NCI-H2081 treated with DMSO at 0.1 percent for 48 hours (cell line): ENCODE measurements at regions not wholly inside any gene's neighbourhood (a gene's known extent, or its start where the extent isn't known, plus 50 kb on each side); places are given as distances from the start of the nearest gene placed in this dataset.

Experiments used
- DNase-seq: peaks from one replicate; lab custom pipeline; 2025; lab: John Stamatoyannopoulos, UW

DNA sequence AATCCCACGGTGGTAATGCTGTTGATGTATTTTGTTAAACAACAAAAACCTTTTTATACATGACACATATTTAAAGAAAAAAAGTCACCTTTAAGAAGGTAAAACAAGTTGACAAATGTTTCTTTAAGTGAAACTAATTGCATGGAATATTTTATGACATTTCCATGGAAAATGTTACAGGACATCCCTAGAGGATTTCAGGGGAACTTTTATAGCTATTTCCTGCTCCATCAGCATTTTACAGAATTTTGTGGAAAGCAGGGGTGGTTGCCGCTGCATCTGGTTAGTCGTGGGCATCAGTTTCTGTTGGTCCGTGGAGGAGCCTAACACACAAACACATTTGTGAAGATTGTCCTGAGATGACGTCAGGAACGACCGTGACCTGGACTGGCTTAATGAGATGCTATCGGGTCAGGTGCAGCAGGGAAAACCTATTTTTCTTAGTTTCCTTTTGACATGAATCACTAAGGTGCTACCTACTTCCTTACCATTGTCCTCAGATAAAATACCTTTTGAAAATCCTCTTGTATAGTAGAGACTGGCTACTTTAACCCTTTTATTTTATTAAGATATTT, 305.1 kb downstream of the MAP2K6 start:
- no peak for DNase-seq

DNA sequence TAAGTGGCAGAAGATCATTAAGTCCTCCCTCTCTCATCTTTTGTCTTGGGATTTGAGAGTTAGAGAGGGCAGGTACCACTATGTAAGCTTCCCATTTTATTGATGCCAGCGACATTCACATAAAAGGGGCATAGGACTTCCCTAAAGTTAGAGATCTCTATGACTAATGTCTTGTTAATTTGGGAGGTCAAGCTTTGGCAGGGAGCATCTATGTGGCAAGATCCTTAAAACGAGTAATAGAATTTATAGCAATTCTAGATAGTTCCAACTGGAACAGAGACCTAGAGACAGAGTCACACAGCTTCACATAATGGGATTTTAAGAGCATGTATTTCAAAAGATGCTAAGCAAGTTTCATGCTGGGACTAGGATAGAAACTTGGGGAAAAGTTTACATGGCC, 308.0 kb downstream of the MAP2K6 start:
- no peak for DNase-seq

GRCh38 chr17:69723316-69723715, 308.8 kb downstream of the MAP2K6 start:
- no peak for DNase-seq

- DNase-seq = no peak
Measured at GRCh38 chr17:69723741-69724140, 309.2 kb downstream of the MAP2K6 start.

GRCh38 chr17:69724238-69724637, 309.7 kb downstream of the MAP2K6 start:
- no peak for DNase-seq

DNA sequence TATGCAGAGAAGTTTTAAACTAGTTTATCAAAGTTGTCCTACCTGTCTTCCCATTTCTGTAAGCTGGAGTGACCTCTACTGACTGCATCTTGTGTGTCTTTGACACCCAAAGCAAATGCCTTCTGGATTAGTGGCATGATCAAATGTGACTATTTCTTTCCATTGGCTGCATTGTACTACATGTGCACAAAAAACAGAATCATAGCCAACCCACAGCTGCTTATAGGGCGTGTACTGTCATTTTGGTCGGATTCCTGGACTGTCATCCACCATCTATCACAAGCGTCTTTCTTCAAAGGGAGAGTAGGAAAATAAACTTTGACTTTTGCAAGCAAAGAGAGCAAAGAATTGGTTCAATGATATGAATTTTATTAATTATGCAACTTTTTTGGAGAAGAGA, 310.6 kb downstream of the MAP2K6 start:
- DNase-seq = no peak

DNA sequence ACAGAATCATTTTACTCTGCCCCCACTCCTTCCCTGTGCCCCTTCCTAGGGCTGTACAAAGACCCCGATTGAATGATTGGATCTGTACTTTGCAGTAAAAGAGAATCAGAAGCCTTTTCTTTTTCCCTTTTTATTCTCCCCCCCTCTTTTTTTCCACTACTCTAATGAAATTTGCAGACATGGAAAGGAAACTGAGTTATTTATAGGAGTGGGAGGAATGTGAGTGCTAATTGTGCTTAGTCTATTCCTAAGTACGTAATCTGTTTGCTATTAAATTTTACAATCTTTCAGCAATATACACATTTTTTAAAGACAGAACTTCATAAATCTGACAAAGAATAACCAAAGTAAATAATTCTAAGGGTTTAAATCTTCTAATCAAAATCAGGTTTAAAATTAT, 314.3 kb downstream of the MAP2K6 start:
- no peak for DNase-seq

- DNase-seq = no peak
Measured at GRCh38 chr17:69729944-69730343, 315.4 kb downstream of the MAP2K6 start.

DNA sequence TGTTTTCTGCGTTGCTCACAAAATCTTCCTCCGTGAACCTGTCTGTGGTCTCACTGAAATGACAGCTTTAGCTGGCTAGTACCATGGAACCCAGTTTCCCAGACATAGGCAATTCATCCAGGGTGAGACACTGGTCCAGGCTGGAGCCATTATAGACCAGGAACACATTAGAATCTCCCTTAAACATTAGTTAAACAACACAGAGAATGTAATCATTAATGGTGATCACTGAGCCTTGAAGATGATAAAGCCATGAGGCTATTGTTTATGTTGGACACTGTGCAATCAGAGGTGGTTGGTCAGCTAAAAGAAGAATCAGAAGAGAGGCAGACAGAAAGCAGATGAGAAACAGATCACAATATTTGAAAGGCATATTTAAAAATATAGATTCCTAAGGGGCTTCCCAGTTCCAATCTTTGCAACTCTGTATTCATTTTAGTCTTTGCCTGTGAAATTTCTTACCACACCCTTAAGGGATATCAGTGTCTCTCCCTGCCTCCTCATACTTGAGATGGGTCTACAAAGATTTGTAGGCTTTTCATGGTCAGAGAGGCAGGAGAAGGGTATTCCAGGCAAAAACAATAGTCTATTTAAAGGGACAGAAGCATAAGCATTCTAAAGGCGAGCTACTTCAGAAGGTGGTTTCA, 317.9 kb downstream of the MAP2K6 start:
- DNase-seq = no peak

GRCh38 chr17:69733171-69734012, 318.9 kb downstream of the MAP2K6 start:
- no peak for DNase-seq

- DNase-seq = no peak
Measured at GRCh38 chr17:69734656-69735055, 320.2 kb downstream of the MAP2K6 start.

- no peak for DNase-seq
Measured at GRCh38 chr17:69735285-69735684, 320.8 kb downstream of the MAP2K6 start.

- no peak for DNase-seq
Measured at GRCh38 chr17:69743091-69743490, 328.6 kb downstream of the MAP2K6 start.

- no peak for DNase-seq
Measured at GRCh38 chr17:69744512-69745070, 330.1 kb downstream of the MAP2K6 start.

DNA sequence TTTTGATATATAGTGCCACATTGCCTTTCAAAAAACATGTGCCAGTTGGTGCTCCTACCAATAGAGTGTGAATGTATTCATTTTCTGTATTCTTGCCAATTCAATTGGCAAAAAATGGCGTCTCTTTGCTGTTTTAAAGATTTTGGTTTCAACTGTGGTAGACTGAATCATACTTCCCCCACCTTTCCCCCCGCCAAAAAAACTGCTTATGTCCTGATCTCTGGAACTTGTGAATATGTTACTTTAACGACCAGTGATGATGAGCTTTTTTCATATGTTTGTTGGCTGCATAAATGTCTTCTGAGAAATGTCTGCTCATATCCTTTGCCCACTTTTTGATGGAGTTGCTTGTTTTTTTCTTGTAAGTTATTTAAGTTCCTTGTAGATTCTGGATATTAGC, 325.1 kb upstream of the KCNJ16 start:
- no peak for DNase-seq

GRCh38 chr17:69757688-69758430, 317.2 kb upstream of the KCNJ16 start:
- no peak for DNase-seq

DNA sequence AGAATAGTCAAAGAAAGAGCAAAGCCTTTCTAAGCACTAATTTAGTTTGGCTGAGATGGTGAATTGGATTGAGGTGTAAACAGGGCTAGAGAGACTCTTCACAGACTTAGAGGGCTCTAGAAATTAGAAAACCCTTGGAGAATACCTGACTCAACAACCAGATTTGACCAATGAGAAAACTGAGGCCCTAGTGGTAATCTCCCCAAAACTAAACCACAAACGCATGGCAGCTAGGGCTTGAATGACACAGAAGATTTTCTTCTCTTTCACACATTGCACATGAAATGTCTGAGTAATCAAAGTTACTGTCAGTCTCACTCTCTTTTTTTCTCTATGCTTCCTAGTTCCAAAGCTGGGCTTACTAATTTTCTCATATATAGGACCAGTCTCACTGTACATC, 314.5 kb upstream of the KCNJ16 start:
- no peak for DNase-seq

DNA sequence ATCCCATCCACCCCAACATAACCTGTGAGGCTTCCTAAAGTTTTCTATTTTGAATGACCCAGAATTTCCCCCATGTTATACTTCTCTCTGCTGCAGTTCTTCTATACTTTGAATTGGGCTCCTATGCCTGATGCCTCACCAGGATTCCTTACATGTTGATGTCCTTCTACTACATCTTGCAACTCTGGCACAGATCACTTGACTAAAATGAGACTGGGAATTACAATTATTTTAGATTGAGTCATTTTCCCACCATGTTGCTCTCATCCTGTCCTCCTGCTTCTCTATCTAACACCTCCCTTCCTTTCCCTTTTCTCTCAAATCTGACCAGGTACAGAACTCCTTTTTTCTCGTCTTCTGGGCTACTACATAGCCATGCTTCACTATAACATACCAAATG, 314.0 kb upstream of the KCNJ16 start:
- no peak for DNase-seq

DNA sequence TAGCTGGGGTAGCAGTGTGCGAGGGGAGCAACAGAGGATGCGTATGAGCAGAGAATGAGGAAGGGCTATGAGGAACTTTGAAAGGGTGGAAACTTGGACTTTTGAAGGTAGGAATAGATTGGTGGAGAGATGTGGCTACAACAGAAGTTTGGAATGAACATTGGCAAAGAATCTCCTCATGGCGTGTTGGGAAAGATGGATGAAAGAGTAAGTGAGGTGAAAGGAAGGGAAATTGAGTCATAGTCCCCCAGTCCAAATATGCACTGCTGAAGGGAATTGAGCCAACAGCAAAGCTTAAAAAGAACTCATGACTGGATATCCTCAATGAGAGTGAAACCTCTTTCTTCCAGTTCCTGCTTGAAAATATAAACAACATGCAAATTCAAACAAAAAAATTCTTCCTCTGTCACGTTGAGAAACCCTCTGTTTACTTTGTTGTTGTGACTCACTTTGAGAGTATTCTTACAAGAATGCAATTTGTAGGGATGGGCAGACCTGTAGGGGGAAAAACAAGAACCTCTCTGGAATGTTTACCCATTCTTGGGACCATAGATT, 313.2 kb upstream of the KCNJ16 start:
- no peak for DNase-seq

DNA sequence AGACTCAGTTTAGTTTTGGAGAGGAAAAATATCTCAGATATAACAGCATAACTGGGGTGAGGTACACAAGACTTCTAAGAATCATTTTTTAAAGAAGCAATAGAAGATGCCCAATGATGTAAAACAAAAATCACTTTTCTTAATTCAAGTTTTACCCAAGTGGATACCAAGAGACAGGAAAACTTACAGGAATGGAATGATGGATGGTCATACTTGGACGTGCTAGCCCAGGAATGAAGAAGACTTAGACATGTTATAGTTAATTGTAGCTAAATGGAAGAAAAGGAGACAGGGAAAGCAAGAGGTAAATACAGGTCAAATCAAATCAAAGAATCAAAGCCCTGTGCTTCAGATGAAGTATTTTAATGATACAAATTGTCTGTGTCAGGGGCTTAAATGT, 312.7 kb upstream of the KCNJ16 start:
- no peak for DNase-seq

- DNase-seq = no peak
Measured at GRCh38 chr17:69762766-69763165, 312.3 kb upstream of the KCNJ16 start.

DNA sequence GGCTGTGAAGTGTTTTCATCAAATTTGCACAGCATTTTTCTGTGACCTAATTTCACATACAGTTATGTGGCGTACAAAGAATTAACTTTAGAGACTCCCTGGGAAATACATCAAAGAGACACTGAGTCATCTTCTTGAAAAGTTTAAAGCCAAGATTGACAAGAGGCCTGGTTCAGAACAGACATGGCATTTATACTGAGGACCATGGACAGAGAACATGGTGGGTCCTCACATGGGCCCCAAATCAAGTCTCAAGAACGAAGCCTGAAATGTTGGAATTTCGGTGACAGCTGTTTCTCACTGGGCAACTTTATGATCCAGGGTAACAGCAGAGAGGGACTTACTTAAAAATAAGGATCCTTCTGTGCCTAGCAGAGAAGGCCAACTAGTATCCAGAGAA, 311.5 kb upstream of the KCNJ16 start:
- DNase-seq = no peak
